Activated CD4-positive, alpha-beta T cell treated with anti-CD3 and anti-CD28 coated beads, Interleukin-2, amount 10 ng/mL, durations not matched to agents 7 days and 5 days (primary cell): ENCODE measurements at regions not wholly inside any gene's neighbourhood (a gene's known extent, or its start where the extent isn't known, plus 50 kb on each side); places are given as distances from the start of the nearest gene placed in this dataset.

Experiments used
- CTCF ChIA-PET: fragments of 350-600 bp; sonication (Branson Sonifier 250); formaldehyde crosslinking; loops from one replicate; lab custom pipeline; 2021; ENCODE audit warnings: antibody characterized with exemption; lab: Charles Lee
- POLR2A ChIA-PET: fragments of 350-600 bp; sonication (Branson Sonifier 250); formaldehyde crosslinking; loops from one replicate; lab custom pipeline; 2021; ENCODE audit warnings: antibody characterized with exemption; lab: Charles Lee
- DNase-seq: peaks from one replicate; pipeline ENCODE4 v3.0.0-alpha.2; 2020
- H3K27ac Mint-ChIP-seq: one replicate; pipeline ENCODE4 v1.8.0; 2021; ENCODE audit warnings: mild to moderate bottlenecking, moderate library complexity, mixed read lengths
- H3K27me3 Mint-ChIP-seq: one replicate; pipeline ENCODE4 v1.8.0; 2021; ENCODE audit warnings: mixed read lengths
- H3K36me3 Mint-ChIP-seq: one replicate; pipeline ENCODE4 v1.8.0; 2021; ENCODE audit warnings: low read depth, mixed read lengths
- H3K4me1 Mint-ChIP-seq: one replicate; pipeline ENCODE4 v1.8.0; 2021; ENCODE audit warnings: mixed read lengths
- H3K4me3 Mint-ChIP-seq: one replicate; pipeline ENCODE4 v1.8.0; 2021; ENCODE audit warnings: mild to moderate bottlenecking, moderate library complexity, mixed read lengths
- H3K9me3 Mint-ChIP-seq: one replicate; pipeline ENCODE4 v1.8.0; 2021; ENCODE audit warnings: mixed read lengths

DNA sequence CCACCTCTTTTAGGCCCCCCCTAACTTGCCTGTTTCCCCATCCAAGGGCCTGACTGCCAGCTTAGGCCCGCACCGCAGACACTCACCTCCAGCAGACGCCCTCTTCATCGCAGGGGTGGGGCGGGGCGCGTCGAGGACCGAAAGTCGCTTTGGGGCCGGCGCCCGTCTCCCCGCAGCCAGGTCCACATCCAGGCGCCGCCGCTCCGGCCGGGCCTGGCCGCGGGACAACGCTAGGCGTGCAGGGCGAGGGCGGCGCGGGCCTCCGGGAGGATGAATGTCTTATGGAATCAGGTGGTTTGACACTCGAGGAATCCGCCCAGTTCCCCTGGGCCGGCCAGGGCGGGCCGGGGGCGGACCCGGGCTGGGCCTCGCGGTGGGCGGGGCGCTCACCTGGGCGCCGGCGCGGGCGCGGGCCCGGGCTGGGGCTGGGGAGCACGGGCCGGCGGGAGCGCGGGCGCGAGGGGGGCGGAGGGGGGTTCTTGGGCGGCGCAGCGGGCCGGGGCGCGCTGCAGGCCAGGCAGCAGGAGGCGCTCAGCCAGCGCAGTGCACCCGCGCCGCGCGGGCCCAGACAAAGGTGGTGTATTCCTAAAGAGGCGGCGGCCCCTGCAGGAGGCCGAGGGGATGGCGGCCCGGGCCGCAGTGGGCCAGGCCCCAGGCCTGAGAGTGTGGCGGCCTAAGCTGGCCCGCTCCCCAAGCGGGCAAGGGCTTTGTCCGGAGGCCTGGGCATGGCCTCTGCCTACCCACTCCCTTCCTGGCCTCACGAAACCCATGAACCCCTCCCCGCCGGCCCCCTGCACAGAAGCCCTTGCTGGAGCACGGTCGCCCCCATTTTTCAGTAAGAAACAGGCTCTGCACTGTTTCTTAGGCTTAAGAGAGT lies 177.6 kb downstream of the IGLL1 start:
- no peak overlapping the region for H3K27ac Mint-ChIP-seq
- H3K4me3 Mint-ChIP-seq: no peak overlapping the region
- CTCF ChIA-PET: no interaction called here
- no peaks in the 10 kb centered on the region for H3K4me1 Mint-ChIP-seq
- no peaks in the 10 kb centered on the region for H3K9me3 Mint-ChIP-seq
- no peaks in the 10 kb centered on the region for H3K27me3 Mint-ChIP-seq
- no peaks in the 10 kb centered on the region for H3K36me3 Mint-ChIP-seq
- peak; percentile 49 for DNase-seq
- POLR2A ChIA-PET: no interaction called here

GRCh38 chr22:23401910-23402274 lies 178.2 kb downstream of the IGLL1 start:
- H3K36me3 Mint-ChIP-seq: no peaks in the 10 kb centered on the region
- ChIA-PET POLR2A (no interaction called here), CTCF (no interaction called here)
- H3K9me3 Mint-ChIP-seq: no peaks in the 10 kb centered on the region
- H3K4me3 Mint-ChIP-seq: no peak overlapping the region
- no peak overlapping the region for H3K27ac Mint-ChIP-seq
- no peak for DNase-seq
- H3K27me3 Mint-ChIP-seq: no peaks in the 10 kb centered on the region
- no peaks in the 10 kb centered on the region for H3K4me1 Mint-ChIP-seq

DNA sequence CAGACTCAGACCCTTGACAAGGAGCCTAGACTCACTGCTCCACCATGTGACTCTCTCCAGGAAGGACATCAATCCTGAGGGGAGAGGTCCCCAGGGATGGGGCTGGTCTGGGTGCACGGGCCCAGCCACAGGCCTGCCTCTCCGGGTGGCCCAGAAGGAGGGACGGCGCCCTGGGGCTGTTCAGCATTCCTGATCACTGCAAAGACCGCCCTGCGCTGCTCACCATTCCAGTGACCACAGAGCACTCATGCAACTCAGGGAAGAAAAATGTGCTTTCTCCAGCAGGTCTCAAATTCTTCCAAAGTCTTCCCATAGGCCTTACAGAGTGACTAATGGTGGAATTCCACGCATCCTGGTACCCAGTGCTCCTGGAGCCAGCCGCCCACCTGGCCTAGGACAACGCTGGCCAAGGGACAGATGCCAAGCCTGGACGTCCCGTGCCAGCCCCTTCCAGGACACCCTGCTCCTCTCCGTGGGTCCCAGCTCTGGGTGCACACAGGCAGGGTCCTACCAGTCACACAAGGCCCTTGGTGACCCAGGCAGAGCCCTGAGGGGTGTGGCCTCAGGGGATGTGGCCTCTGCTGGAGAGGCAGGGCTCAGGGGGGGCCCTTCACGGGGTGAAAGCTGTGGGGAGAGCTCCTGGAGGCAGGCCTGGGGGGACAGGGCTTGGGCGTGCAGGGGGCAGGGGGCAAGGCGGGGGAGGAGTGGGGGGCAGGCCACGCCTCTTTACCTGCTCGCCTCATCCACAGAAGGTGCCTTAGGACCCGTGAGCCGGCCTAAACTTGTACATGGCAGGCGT lies 178.8 kb downstream of the IGLL1 start:
- Mint-ChIP-seq H3K27me3 (no peaks in the 10 kb centered on the region), H3K36me3 (no peaks in the 10 kb centered on the region), H3K27ac (no peak overlapping the region), H3K4me3 (no peak overlapping the region), H3K4me1 (no peaks in the 10 kb centered on the region), H3K9me3 (no peaks in the 10 kb centered on the region)
- ChIA-PET CTCF (no interaction called here), POLR2A (no interaction called here)
- no peak for DNase-seq

DNA sequence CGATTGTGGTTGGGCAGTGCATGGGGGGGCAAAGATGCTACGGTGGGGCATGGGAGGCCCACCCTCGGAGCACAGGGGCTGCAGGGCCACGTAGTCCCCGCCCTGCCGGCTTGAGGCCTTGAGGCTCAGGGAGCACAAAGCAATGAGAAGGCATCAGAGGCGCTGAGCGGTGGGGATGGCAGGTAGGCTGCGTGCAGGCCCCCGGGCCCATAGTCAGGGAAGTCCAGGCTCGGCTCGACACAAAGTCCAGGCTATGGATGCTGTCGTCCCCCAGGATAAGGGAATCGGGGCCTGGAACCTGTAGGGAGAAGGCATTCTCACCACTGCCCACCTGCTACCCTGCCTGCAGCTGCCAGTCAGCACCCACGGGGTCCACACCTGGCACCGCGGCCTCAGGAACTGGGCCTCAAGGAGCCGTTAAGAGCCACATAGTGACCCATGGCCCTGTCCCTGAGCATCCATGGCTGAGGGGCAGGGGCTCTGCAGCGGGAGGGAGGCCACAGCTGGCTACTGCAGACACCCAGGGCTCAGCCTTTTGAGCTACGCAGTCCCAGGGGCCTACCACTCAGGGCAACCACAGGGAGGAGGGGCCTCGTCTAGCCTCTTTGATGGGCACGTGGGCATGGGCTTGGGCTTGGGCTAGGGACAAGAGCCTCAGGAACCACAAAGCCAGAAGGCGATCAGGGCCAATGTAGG lies 179.7 kb downstream of the IGLL1 start:
- POLR2A ChIA-PET: no interaction called here
- H3K4me3 Mint-ChIP-seq: no peak overlapping the region
- no peak overlapping the region for H3K27ac Mint-ChIP-seq
- H3K27me3 Mint-ChIP-seq: no peaks in the 10 kb centered on the region
- CTCF ChIA-PET: no interaction called here
- H3K36me3 Mint-ChIP-seq: no peaks in the 10 kb centered on the region
- no peaks in the 10 kb centered on the region for H3K9me3 Mint-ChIP-seq
- H3K4me1 Mint-ChIP-seq: no peaks in the 10 kb centered on the region
- no peak for DNase-seq

DNA sequence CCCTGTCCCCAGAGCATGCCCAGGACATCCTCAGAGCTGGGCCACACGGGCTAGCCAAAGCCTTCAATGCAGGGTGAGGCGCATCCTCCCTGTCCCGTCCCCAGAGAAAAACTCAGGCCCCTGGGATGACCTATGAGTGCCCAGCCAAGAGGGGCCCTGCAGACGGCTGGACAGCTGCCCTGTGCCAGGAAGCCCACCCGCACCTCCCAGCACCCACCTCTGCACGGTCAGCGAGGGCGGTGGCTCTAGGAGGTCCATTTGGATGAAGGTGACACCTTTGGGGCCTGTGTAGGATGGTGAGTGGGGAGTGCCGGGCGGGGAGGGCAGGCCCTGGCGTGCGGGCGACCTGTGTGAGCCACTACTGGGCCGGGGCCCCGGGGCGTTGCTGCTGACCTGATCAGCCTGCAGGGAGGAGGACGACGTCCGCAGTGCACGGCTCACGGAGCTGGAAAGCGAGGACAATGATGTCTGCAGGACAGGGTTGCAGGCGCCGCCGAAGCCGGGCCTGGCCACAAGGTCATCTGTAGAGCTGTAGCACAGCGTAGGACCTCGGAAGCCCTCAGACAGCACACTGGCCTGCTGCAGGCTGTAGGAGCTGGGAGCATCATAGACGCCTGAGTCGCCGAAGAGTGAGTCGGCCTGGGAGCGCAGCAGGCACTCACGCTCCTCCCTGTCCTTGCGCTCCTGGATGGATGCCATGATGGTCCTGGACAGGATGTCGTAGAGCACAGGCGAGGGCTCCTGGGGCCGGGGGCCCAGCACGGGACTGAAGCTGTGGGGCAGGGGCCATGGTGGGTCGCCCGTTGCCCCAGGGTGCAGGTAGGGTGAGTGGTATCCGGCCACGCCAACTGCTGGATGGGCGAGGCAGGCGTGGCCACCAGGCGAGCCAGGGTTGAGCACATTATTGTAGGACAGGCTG lies 180.5 kb downstream of the IGLL1 start:
- POLR2A ChIA-PET: no interaction called here
- H3K27me3 Mint-ChIP-seq: no peaks in the 10 kb centered on the region
- H3K9me3 Mint-ChIP-seq: no peaks in the 10 kb centered on the region
- no peaks in the 10 kb centered on the region for H3K4me1 Mint-ChIP-seq
- H3K36me3 Mint-ChIP-seq: no peaks in the 10 kb centered on the region
- H3K27ac Mint-ChIP-seq: no peak overlapping the region
- no peak for DNase-seq
- CTCF ChIA-PET: interaction anchor here (1.3 kb wide), 1 partner anchor 14 kb away, joined by 4 read pairs; no protein-coding TSS in a partner anchor
- no peak overlapping the region for H3K4me3 Mint-ChIP-seq

DNA sequence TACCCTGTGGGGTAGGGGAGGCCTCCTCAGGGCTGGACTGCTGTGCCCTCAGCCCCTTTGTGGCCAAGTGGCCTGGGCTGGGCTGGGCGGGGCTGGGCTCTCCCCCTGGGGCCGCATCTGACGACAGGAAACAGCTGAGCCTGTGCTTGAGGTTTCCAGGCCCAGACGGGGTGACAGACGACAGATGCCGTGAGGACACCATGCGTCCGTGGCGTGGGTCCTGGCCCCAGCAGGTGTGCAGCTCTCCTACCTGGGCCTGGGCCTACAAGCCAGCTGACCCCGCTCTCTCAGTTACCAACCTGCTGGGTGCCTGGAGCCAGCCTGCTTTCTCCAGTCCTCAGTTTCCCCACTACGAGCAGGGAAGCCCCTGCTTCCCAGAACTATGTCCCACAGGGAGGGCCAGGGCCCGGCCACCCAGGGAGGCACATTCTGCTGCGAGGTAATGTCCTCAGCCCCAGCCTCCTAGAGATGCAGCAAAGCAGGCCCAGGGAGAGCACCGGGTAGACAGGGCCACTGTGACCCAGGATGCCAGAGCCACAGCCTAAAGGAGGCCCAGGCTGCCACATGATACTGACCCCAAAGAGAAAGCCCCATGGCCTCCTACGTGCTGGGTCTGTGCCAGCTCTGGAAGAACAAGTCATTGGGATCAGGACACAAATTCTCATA lies 181.3 kb downstream of the IGLL1 start:
- H3K9me3 Mint-ChIP-seq: no peaks in the 10 kb centered on the region
- H3K36me3 Mint-ChIP-seq: no peaks in the 10 kb centered on the region
- no peak overlapping the region for H3K27ac Mint-ChIP-seq
- POLR2A ChIA-PET: no interaction called here
- no peaks in the 10 kb centered on the region for H3K4me1 Mint-ChIP-seq
- no peaks in the 10 kb centered on the region for H3K27me3 Mint-ChIP-seq
- CTCF ChIA-PET: interaction anchor here (1.3 kb wide), 1 partner anchor 13 kb away, joined by 4 read pairs; no protein-coding TSS in a partner anchor
- no peak overlapping the region for H3K4me3 Mint-ChIP-seq
- DNase-seq: no peak

GRCh38 chr22:23397613-23398567 lies 182.2 kb downstream of the IGLL1 start:
- H3K4me1 Mint-ChIP-seq: no peaks in the 10 kb centered on the region
- DNase-seq: no peak
- CTCF ChIA-PET: interaction anchor here (1.3 kb wide), 1 partner anchor 12 kb away, joined by 4 read pairs; no protein-coding TSS in a partner anchor

GRCh38 chr22:23397008-23397612 lies 183.0 kb downstream of the IGLL1 start:
- no peak for DNase-seq
- ChIA-PET POLR2A (no interaction called here), CTCF (no interaction called here)
- H3K27me3 Mint-ChIP-seq: no peaks in the 10 kb centered on the region
- H3K4me1 Mint-ChIP-seq: no peaks in the 10 kb centered on the region
- no peaks in the 10 kb centered on the region for H3K36me3 Mint-ChIP-seq
- H3K9me3 Mint-ChIP-seq: no peaks in the 10 kb centered on the region
- no peak overlapping the region for H3K27ac Mint-ChIP-seq
- H3K4me3 Mint-ChIP-seq: no peak overlapping the region

More at GRCh38 chr22:23397613-23398567, 182.2 kb downstream of the IGLL1 start:
- no peak overlapping the region for H3K27ac Mint-ChIP-seq
- H3K9me3 Mint-ChIP-seq: no peaks in the 10 kb centered on the region
- no peaks in the 10 kb centered on the region for H3K27me3 Mint-ChIP-seq
- no peaks in the 10 kb centered on the region for H3K36me3 Mint-ChIP-seq
- H3K4me3 Mint-ChIP-seq: no peak overlapping the region
- POLR2A ChIA-PET: no interaction called here

- no peaks in the 10 kb centered on the region for H3K4me1 Mint-ChIP-seq
- CTCF ChIA-PET: no interaction called here
- POLR2A ChIA-PET: no interaction called here
Observed at GRCh38 chr22:23396362-23397007, 183.6 kb downstream of the IGLL1 start.

DNA sequence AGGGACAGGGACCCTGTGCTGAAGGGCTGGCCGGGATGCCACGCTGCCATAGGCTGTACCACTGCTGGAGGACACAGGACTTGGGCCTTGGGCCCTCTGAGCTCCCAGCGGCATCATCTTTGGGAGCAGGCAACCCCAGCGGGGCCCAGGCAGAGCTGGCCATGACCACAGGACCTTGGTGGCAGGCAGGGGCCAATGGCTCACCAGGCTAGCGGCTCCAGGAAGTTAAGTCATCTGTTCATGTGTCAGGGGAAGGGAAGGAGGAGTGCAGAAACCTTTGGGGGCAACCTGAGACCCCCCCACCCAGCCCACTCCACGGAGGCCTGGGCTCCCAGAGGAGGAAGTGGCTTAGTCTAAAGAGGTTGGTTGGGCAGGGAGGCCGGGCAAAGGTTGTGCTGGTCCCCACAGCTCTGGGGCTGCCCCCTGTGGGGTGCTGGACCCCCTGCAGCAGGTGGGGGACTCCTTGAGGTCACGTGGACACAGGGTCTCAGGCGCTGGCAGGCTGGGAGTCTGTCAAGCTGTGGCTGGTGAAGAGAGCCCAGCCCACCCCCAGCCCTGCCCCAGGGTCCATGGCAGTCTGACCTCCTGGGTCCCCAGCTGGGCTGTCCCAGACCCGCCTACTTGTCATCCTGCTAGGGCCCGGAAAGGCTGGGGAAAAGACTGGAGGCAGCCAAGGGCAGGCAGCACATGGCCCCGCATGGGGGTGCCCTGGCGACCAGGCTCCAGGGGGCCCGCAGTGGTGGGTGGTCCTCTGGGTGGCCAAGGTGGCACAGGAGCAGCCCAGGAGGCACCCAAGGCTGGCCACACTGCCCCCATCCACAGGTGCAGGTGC lies 184.3 kb downstream of the IGLL1 start:
- no peak overlapping the region for H3K4me3 Mint-ChIP-seq
- no peak overlapping the region for H3K27ac Mint-ChIP-seq
- H3K4me1 Mint-ChIP-seq: no peaks in the 10 kb centered on the region
- H3K27me3 Mint-ChIP-seq: no peaks in the 10 kb centered on the region
- DNase-seq: no peak
- H3K9me3 Mint-ChIP-seq: no peaks in the 10 kb centered on the region
- H3K36me3 Mint-ChIP-seq: no peaks in the 10 kb centered on the region
- ChIA-PET POLR2A (no interaction called here), CTCF (no interaction called here)

More at GRCh38 chr22:23396362-23397007, 183.6 kb downstream of the IGLL1 start:
- Mint-ChIP-seq H3K27me3 (no peaks in the 10 kb centered on the region), H3K9me3 (no peaks in the 10 kb centered on the region), H3K27ac (no peak overlapping the region), H3K36me3 (no peaks in the 10 kb centered on the region), H3K4me3 (no peak overlapping the region)
- no peak for DNase-seq
